Erythroblast (primary cell): ENCODE measurements at regions not wholly inside any gene's neighbourhood (a gene's known extent, or its start where the extent isn't known, plus 50 kb on each side); places are given as distances from the start of the nearest gene placed in this dataset.

Experiments
- GATA1 ChIP-seq: IDR thresholded peaks from 2 replicates; pipeline ENCODE4 v1.6.1; 2011; ENCODE audit warnings: low read depth, mild to moderate bottlenecking, control low read depth, low read length, moderate library complexity
- POLR2A ChIP-seq: IDR thresholded peaks from 2 replicates; pipeline ENCODE4 v1.6.1; 2011; ENCODE audit warnings: mild to moderate bottlenecking, low read length

GRCh38 chr2:43104763-43105162 is 121.6 kb downstream of the ZFP36L2 start:
- TF ChIP-seq POLR2A (no peak), GATA1 (no peak)
